Upper lobe of left lung (tissue), 4 donors: ENCODE measurements at regions not wholly inside any gene's neighbourhood (a gene's known extent, or its start where the extent isn't known, plus 50 kb on each side); places are given as distances from the start of the nearest gene placed in this dataset.

Experiments
- CTCF ChIP-seq, 6 experiments: fragments of 450-650 bp in 4 of 6; fragments of 200-600 bp in 2 of 6; sonication (generic) in 2 of 6; IDR thresholded peaks; one replicate each; pipeline ENCODE4 v1.5.1; 2016 to 2019; ENCODE audit warnings: antibody characterized with exemption in 6 of 6
- POLR2A ChIP-seq, 4 donors: fragments of 450-650 bp; IDR thresholded peaks; one replicate each; pipeline ENCODE4 v1.5.1; 2016 to 2017; ENCODE audit warnings: antibody characterized with exemption in 4 of 4, mild to moderate bottlenecking in 2 of 4
- POLR2AphosphoS5 ChIP-seq, 2 donors: sonication (generic); formaldehyde crosslinking; IDR thresholded peaks; one replicate each; pipeline ENCODE4 v1.5.1; 2017; ENCODE audit warnings: antibody characterized with exemption in 2 of 2

- TF ChIP-seq POLR2A (IDR thresholded peaks at IDR 0.05) (no peak), CTCF (IDR thresholded peaks at IDR 0.05) (no peak), POLR2AphosphoS5 (IDR thresholded peaks at IDR 0.05) (no peak)
Observed at GRCh38 chr5:60490597-60491166, 209.3 kb downstream of the DEPDC1B start.
